HEK293 (cell line): ENCODE measurements at regions not wholly inside any gene's neighbourhood (a gene's known extent, or its start where the extent isn't known, plus 50 kb on each side); places are given as distances from the start of the nearest gene placed in this dataset.

ENCODE experiments used
- CTCF ChIA-PET: fragments of 350-600 bp; formaldehyde crosslinking; extraction: SDS; loops from one replicate; lab custom pipeline; 2021; ENCODE audit warnings: antibody characterized with exemption; lab: Yijun Ruan, JAX
- POLR2A ChIA-PET: fragments of 300-600 bp; formaldehyde crosslinking; extraction: SDS; loops from one replicate; lab custom pipeline; 2020; ENCODE audit warnings: antibody characterized with exemption, inconsistent platforms; lab: Yijun Ruan, JAX
- H3K27ac ChIP-seq: fragments of 200-500 bp; sonication (Bioruptor generic); 2 replicates; pipeline ENCODE4 v1.5.1; 2014; ENCODE audit warnings: low read depth, low read length, control low read depth, inconsistent platforms; ENCODE audit errors: extremely low read depth
- H3K36me3 ChIP-seq, 2 experiments: fragments of 200-500 bp in 1 of 2; sonication (Bioruptor generic) in 1 of 2; 1 replicate in 1 of 2; 2 replicates in 1 of 2; pipeline ENCODE4 v1.5.1; 2014 to 2017; ENCODE audit warnings: inconsistent platforms in 2 of 2, low read length in 2 of 2; ENCODE audit not compliant: control insufficient read depth in 2 of 2, insufficient read depth in 1 of 2
- H3K4me1 ChIP-seq: fragments of 200-500 bp; sonication (Bioruptor generic); 2 replicates; pipeline ENCODE4 v1.5.1; 2014; ENCODE audit warnings: mild to moderate bottlenecking, low read length, inconsistent platforms; ENCODE audit not compliant: control insufficient read depth, insufficient read depth
- H3K4me3 ChIP-seq: 2 replicates; pipeline ENCODE4 v1.5.1; 2011; ENCODE audit warnings: low read depth, mild to moderate bottlenecking, control low read depth, low read length, moderate library complexity
- H3K9me3 ChIP-seq: fragments of 200-500 bp; sonication (Bioruptor generic); 2 replicates; pipeline ENCODE4 v1.5.1; 2014; ENCODE audit warnings: low read depth, low read length, inconsistent platforms; ENCODE audit not compliant: control insufficient read depth, insufficient read depth
- MYNN ChIP-seq: fragments of 450-650 bp; formaldehyde crosslinking; IDR thresholded peaks from 2 replicates; pipeline ENCODE4 v1.5.1; 2016; ENCODE audit warnings: missing biosample characterization, missing genetic modification characterization, borderline replicate concordance
- SETDB1 ChIP-seq: IDR thresholded peaks from one replicate; pipeline ENCODE4 v1.6.1; 2017; ENCODE audit warnings: mild to moderate bottlenecking, low read length, moderate library complexity, mixed read lengths; ENCODE audit not compliant: insufficient read length
- SP2 ChIP-seq: fragments of 450-650 bp; formaldehyde crosslinking; IDR thresholded peaks from 2 replicates; pipeline ENCODE4 v1.5.1; 2016; ENCODE audit warnings: missing biosample characterization, missing genetic modification characterization
- ZNF394 ChIP-seq: fragments of 450-650 bp; formaldehyde crosslinking; IDR thresholded peaks from 2 replicates; pipeline ENCODE4 v1.5.1; 2016; ENCODE audit warnings: missing biosample characterization, missing genetic modification characterization, mild to moderate bottlenecking, moderate library complexity, borderline replicate concordance
- ZNF530 ChIP-seq: fragments of 450-650 bp; formaldehyde crosslinking; IDR thresholded peaks from 2 replicates; pipeline ENCODE4 v1.5.1; 2016; ENCODE audit warnings: low read depth, missing biosample characterization, missing genetic modification characterization
- ZNF555 ChIP-seq: fragments of 450-650 bp; formaldehyde crosslinking; conservative IDR thresholded peaks from 2 replicates; pipeline ENCODE4 v1.5.1; 2017; ENCODE audit warnings: missing biosample characterization, mild to moderate bottlenecking, missing genetic modification characterization, inconsistent platforms
- ZNF654 ChIP-seq: fragments of 450-650 bp; formaldehyde crosslinking; IDR thresholded peaks from 2 replicates; pipeline ENCODE4 v1.5.1; 2016; ENCODE audit warnings: low read depth, missing biosample characterization, missing genetic modification characterization
- ZNF664 ChIP-seq: fragments of 450-650 bp; formaldehyde crosslinking; IDR thresholded peaks from 2 replicates; pipeline ENCODE4 v1.5.1; 2016; ENCODE audit warnings: missing biosample characterization, missing genetic modification characterization
- ZNF76 ChIP-seq: fragments of 450-650 bp; formaldehyde crosslinking; IDR thresholded peaks from 2 replicates; pipeline ENCODE4; 2016; ENCODE audit warnings: low read depth, missing biosample characterization, missing genetic modification characterization, borderline replicate concordance
- TF ChIP-seq, protein P1 (sequence below): fragments of 450-650 bp; formaldehyde crosslinking; IDR thresholded peaks from 2 replicates; pipeline ENCODE4 v1.5.1; 2016; ENCODE audit warnings: missing biosample characterization, missing genetic modification characterization, borderline replicate concordance
- TF ChIP-seq, protein P2 (sequence below): fragments of 450-650 bp; formaldehyde crosslinking; IDR thresholded peaks from 2 replicates; pipeline ENCODE4 v1.5.1; 2017; ENCODE audit warnings: missing biosample characterization, mild to moderate bottlenecking, missing genetic modification characterization, moderate library complexity
- TF ChIP-seq, protein P3 (sequence below): fragments of 450-650 bp; formaldehyde crosslinking; IDR thresholded peaks from 2 replicates; pipeline ENCODE4 v1.5.1; 2016; ENCODE audit warnings: missing biosample characterization, missing genetic modification characterization, low read depth
- TF ChIP-seq, protein P4 (sequence below): fragments of 450-650 bp; formaldehyde crosslinking; IDR thresholded peaks from 2 replicates; pipeline ENCODE4; 2016; ENCODE audit warnings: missing biosample characterization, missing genetic modification characterization
- TF ChIP-seq, protein P5 (sequence below): fragments of 450-650 bp; formaldehyde crosslinking; IDR thresholded peaks from 2 replicates; pipeline ENCODE4 v1.5.1; 2017; ENCODE audit warnings: missing biosample characterization, missing genetic modification characterization
- TF ChIP-seq, protein P6 (sequence below): fragments of 450-650 bp; formaldehyde crosslinking; IDR thresholded peaks from 2 replicates; pipeline ENCODE4 v1.5.1; 2016; ENCODE audit warnings: missing biosample characterization, missing genetic modification characterization
- TF ChIP-seq, protein P7 (sequence below): fragments of 450-650 bp; formaldehyde crosslinking; IDR thresholded peaks from 2 replicates; pipeline ENCODE4 v1.5.1; 2017; ENCODE audit warnings: missing biosample characterization, missing genetic modification characterization
- TF ChIP-seq, protein P8 (sequence below): fragments of 450-650 bp; formaldehyde crosslinking; IDR thresholded peaks from 2 replicates; pipeline ENCODE4 v1.5.1; 2016; ENCODE audit warnings: missing biosample characterization, missing genetic modification characterization
- TF ChIP-seq, protein P9 (sequence below): fragments of 450-650 bp; formaldehyde crosslinking; IDR thresholded peaks from 2 replicates; pipeline ENCODE4 v1.5.1; 2016; ENCODE audit warnings: missing biosample characterization, missing genetic modification characterization, low read depth

DNA sequence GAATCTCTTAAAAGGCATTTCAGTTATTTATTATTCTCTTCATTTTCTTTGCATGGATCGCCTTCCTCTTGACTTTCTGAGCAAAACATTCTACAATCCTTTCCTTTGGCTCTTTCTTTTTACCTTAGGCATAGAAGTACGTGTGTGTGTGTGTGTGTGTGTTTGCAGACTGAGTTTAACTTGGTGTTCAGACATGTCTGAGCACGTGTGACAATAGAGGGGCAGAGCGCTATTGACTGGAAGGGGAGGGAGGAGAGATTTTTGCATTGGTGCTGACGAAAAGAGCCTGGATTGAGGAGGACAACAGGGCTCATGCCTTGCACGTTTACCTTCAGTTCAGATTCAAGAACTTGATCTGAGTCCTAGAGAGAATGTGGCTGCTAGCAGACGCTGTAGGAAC lies 129.8 kb downstream of the SEC23IP start:
- Histone ChIP-seq H3K9me3 (no peaks in the 10 kb centered on the region), H3K27ac (no peak overlapping the region), H3K4me3 (no peak overlapping the region), H3K4me1 (no peaks in the 10 kb centered on the region), H3K36me3 (no peaks in the 10 kb centered on the region)
- ChIA-PET POLR2A (no interaction called here), CTCF (no interaction called here)
- no peak for TF ChIP-seq ZNF654
- TF ChIP-seq, protein P1, sequence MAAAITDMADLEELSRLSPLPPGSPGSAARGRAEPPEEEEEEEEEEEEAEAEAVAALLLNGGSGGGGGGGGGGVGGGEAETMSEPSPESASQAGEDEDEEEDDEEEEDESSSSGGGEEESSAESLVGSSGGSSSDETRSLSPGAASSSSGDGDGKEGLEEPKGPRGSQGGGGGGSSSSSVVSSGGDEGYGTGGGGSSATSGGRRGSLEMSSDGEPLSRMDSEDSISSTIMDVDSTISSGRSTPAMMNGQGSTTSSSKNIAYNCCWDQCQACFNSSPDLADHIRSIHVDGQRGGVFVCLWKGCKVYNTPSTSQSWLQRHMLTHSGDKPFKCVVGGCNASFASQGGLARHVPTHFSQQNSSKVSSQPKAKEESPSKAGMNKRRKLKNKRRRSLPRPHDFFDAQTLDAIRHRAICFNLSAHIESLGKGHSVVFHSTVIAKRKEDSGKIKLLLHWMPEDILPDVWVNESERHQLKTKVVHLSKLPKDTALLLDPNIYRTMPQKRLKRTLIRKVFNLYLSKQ (tag by site-specific recombination): no peak
- TF ChIP-seq, protein P2, sequence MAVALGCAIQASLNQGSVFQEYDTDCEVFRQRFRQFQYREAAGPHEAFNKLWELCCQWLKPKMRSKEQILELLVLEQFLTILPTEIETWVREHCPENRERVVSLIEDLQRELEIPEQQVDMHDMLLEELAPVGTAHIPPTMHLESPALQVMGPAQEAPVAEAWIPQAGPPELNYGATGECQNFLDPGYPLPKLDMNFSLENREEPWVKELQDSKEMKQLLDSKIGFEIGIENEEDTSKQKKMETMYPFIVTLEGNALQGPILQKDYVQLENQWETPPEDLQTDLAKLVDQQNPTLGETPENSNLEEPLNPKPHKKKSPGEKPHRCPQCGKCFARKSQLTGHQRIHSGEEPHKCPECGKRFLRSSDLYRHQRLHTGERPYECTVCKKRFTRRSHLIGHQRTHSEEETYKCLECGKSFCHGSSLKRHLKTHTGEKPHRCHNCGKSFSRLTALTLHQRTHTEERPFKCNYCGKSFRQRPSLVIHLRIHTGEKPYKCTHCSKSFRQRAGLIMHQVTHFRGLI (tag by site-specific recombination): no peak
- no peak for TF ChIP-seq ZNF664
- TF ChIP-seq, protein P3, sequence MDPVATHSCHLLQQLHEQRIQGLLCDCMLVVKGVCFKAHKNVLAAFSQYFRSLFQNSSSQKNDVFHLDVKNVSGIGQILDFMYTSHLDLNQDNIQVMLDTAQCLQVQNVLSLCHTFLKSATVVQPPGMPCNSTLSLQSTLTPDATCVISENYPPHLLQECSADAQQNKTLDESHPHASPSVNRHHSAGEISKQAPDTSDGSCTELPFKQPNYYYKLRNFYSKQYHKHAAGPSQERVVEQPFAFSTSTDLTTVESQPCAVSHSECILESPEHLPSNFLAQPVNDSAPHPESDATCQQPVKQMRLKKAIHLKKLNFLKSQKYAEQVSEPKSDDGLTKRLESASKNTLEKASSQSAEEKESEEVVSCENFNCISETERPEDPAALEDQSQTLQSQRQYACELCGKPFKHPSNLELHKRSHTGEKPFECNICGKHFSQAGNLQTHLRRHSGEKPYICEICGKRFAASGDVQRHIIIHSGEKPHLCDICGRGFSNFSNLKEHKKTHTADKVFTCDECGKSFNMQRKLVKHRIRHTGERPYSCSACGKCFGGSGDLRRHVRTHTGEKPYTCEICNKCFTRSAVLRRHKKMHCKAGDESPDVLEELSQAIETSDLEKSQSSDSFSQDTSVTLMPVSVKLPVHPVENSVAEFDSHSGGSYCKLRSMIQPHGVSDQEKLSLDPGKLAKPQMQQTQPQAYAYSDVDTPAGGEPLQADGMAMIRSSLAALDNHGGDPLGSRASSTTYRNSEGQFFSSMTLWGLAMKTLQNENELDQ (tag by site-specific recombination): no peak
- TF ChIP-seq, protein P4, sequence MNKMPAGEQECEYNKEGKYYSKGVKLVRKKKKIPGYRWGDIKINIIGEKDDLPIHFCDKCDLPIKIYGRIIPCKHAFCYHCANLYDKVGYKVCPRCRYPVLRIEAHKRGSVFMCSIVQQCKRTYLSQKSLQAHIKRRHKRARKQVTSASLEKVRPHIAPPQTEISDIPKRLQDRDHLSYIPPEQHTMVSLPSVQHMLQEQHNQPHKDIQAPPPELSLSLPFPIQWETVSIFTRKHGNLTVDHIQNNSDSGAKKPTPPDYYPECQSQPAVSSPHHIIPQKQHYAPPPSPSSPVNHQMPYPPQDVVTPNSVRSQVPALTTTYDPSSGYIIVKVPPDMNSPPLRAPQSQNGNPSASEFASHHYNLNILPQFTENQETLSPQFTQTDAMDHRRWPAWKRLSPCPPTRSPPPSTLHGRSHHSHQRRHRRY: no peak
- TF ChIP-seq, protein P5, sequence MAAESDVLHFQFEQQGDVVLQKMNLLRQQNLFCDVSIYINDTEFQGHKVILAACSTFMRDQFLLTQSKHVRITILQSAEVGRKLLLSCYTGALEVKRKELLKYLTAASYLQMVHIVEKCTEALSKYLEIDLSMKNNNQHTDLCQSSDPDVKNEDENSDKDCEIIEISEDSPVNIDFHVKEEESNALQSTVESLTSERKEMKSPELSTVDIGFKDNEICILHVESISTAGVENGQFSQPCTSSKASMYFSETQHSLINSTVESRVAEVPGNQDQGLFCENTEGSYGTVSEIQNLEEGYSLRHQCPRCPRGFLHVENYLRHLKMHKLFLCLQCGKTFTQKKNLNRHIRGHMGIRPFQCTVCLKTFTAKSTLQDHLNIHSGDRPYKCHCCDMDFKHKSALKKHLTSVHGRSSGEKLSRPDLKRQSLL: no peak
- no peak for TF ChIP-seq SP2 (tag by site-specific recombination)
- no peak for TF ChIP-seq ZNF555 (tag by site-specific recombination)
- TF ChIP-seq, protein P6, sequence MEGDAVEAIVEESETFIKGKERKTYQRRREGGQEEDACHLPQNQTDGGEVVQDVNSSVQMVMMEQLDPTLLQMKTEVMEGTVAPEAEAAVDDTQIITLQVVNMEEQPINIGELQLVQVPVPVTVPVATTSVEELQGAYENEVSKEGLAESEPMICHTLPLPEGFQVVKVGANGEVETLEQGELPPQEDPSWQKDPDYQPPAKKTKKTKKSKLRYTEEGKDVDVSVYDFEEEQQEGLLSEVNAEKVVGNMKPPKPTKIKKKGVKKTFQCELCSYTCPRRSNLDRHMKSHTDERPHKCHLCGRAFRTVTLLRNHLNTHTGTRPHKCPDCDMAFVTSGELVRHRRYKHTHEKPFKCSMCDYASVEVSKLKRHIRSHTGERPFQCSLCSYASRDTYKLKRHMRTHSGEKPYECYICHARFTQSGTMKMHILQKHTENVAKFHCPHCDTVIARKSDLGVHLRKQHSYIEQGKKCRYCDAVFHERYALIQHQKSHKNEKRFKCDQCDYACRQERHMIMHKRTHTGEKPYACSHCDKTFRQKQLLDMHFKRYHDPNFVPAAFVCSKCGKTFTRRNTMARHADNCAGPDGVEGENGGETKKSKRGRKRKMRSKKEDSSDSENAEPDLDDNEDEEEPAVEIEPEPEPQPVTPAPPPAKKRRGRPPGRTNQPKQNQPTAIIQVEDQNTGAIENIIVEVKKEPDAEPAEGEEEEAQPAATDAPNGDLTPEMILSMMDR: no peak
- TF ChIP-seq, protein P7, sequence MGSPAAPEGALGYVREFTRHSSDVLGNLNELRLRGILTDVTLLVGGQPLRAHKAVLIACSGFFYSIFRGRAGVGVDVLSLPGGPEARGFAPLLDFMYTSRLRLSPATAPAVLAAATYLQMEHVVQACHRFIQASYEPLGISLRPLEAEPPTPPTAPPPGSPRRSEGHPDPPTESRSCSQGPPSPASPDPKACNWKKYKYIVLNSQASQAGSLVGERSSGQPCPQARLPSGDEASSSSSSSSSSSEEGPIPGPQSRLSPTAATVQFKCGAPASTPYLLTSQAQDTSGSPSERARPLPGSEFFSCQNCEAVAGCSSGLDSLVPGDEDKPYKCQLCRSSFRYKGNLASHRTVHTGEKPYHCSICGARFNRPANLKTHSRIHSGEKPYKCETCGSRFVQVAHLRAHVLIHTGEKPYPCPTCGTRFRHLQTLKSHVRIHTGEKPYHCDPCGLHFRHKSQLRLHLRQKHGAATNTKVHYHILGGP (tag by site-specific recombination): no peak
- TF ChIP-seq ZNF394 (tag by site-specific recombination): no peak

DNA sequence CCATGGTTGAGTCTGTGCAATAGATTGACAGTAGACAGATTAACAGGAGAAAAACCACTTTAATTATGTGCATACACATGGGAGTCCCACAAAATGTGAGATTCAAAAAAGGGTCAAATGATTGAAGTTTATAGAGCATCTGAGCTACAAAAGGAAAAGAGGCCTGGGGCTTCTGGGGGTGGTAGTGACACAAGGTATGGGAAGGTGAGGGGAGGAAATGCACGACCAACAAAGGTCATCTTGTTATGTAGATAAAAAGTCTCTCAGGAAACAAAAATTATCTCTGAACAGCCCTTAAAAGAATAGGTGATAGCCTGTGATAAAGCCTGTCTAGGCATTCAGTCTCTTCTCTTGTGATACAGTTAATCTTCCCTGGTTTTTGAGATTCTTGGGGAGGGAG lies 141.7 kb downstream of the SEC23IP start:
- Histone ChIP-seq H3K27ac (no peak overlapping the region), H3K4me3 (no peak overlapping the region), H3K36me3 (no peaks in the 10 kb centered on the region), H3K4me1 (no peaks in the 10 kb centered on the region), H3K9me3 (no peaks in the 10 kb centered on the region)
- ChIA-PET POLR2A (no interaction called here), CTCF (no interaction called here)
- TF ChIP-seq ZNF76 (no peak), ZNF530 (tag by site-specific recombination) (peak; percentile 95), MYNN (tag by site-specific recombination) (no peak), SETDB1 (no peak)
- TF ChIP-seq, protein P8, sequence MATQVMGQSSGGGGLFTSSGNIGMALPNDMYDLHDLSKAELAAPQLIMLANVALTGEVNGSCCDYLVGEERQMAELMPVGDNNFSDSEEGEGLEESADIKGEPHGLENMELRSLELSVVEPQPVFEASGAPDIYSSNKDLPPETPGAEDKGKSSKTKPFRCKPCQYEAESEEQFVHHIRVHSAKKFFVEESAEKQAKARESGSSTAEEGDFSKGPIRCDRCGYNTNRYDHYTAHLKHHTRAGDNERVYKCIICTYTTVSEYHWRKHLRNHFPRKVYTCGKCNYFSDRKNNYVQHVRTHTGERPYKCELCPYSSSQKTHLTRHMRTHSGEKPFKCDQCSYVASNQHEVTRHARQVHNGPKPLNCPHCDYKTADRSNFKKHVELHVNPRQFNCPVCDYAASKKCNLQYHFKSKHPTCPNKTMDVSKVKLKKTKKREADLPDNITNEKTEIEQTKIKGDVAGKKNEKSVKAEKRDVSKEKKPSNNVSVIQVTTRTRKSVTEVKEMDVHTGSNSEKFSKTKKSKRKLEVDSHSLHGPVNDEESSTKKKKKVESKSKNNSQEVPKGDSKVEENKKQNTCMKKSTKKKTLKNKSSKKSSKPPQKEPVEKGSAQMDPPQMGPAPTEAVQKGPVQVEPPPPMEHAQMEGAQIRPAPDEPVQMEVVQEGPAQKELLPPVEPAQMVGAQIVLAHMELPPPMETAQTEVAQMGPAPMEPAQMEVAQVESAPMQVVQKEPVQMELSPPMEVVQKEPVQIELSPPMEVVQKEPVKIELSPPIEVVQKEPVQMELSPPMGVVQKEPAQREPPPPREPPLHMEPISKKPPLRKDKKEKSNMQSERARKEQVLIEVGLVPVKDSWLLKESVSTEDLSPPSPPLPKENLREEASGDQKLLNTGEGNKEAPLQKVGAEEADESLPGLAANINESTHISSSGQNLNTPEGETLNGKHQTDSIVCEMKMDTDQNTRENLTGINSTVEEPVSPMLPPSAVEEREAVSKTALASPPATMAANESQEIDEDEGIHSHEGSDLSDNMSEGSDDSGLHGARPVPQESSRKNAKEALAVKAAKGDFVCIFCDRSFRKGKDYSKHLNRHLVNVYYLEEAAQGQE (tag by site-specific recombination): no peak
- TF ChIP-seq, protein P9, sequence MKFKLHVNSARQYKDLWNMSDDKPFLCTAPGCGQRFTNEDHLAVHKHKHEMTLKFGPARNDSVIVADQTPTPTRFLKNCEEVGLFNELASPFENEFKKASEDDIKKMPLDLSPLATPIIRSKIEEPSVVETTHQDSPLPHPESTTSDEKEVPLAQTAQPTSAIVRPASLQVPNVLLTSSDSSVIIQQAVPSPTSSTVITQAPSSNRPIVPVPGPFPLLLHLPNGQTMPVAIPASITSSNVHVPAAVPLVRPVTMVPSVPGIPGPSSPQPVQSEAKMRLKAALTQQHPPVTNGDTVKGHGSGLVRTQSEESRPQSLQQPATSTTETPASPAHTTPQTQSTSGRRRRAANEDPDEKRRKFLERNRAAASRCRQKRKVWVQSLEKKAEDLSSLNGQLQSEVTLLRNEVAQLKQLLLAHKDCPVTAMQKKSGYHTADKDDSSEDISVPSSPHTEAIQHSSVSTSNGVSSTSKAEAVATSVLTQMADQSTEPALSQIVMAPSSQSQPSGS: no peak
